Retina (tissue), 1 donor: ENCODE measurements at regions not wholly inside any gene's neighbourhood (a gene's known extent, or its start where the extent isn't known, plus 50 kb on each side); places are given as distances from the start of the nearest gene placed in this dataset.
"Not testable (repeated sequence)": the region's sequence is repeated elsewhere in the genome, so short reads cannot be mapped to it uniquely, and the experiment has no call there.

Experiments used
- DNase-seq: peaks from one replicate; pipeline ENCODE4 v3.0.0-alpha.2; 2016

GRCh38 chr3:98644168-98644567 lies 50.8 kb upstream of the CPOX start:
- no peak for DNase-seq

DNA sequence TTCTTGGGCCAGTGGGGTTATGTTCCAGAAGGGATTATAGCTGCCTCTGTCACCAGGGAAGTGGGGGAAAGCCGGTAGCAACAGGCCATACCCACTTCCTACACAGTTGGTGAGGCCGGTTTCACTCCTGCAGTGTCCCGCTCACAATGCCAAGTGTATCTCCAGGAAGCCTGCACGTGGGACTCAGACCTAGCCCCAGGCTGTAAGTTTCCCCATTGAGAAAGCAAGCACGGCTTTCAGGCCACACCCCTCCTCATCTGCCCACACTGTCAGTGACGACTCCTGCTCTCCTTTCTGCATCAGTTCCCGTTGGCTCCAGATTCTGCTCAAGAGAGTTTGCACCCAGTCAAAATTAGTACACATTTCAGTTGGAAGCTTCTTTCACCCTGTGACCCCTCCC lies 51.6 kb upstream of the CPOX start:
- DNase-seq, result no peak

GRCh38 chr3:98646680-98647079 lies 53.3 kb upstream of the CPOX start:
- no peak for DNase-seq

DNA sequence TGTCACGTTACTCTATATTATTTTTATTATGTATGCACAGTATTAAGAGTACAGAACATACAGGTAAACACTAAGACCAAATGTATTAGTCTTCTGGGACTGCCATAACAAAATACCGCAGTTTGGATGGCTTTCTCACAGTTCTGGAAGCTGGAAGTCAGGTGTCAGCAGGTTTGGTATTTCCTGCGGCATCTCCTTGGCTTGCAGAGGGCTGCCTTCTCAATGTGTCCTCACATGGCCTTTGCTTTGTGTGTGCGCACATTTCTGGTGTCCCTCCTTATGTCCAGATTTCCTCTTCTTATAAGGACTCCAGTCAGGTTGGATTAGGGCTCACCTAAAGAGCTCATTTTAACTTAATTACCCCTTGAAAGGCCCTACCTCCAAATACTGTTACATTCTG lies 53.8 kb upstream of the CPOX start:
- DNase-seq, result no peak

DNA sequence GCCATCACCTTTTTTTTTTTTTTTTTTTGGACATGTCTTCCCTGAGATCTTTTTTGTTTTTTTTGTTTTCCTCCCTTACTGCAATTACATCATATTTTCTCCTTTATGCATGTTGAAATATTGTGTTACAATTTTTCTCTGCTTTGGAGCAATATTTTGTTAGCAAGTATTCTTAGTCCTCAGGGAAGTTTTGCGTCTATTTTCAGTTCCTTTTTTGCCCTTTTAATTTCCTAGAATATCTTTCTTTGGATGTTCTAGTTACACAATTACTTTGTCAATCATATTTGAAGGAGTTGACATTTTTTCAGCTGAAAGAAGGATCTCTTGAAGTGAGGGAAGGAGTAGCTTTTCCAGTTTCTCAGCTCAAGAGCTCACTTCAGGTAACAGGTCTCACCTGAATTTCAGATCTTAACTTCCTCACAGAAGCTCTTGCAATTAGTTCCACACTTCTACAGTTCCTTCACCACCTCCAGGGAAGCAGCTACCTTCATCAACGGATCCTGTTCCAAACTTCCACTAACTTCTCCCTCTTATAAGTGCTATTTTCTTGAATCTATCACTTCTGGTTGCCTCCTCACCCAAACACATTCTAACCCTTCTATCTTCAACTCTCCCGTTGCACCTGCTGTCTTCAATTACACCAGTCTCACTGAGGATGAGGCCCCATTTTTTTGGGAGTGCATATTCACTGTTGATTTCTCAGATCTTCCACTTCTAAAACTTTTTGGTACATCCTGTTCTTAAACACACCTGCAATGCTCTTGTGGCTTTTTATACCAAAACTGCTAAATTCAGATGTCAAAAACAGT lies 57.8 kb upstream of the CPOX start:
- DNase-seq, result no peak

- DNase-seq, result no peak
Observed at GRCh38 chr3:98651780-98652077, 58.3 kb upstream of the CPOX start.

GRCh38 chr3:98655666-98656065 lies 62.3 kb upstream of the CPOX start:
- no peak for DNase-seq

GRCh38 chr3:98657457-98657856 lies 64.0 kb upstream of the CPOX start:
- peak; percentile 49 for DNase-seq

- no peak for DNase-seq
Observed at GRCh38 chr3:98662699-98663098, 69.3 kb upstream of the CPOX start.

- no peak for DNase-seq
Observed at GRCh38 chr3:98670020-98670419, 76.6 kb upstream of the CPOX start.

DNA sequence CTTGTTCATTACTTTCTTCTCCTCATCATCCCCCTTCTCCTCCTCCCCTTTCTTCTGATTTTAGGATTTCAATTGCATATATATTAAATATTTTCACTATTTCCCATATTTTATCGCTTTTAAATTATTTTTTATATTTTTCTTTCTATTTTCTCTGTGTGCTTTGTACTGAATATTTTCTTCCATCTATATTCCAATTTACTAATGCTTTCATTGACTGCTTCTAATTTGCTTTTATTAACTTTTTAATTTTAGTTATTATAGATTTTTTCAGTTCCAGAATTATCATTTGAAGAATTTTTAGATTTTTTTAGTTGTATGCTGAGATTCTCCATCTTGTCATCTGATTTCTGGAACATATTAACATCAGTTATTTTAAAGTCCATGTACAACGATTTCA lies 83.2 kb upstream of the ST3GAL6 start:
- DNase-seq, result no peak

- DNase-seq, result no peak
Observed at GRCh38 chr3:98680723-98681122, 82.4 kb upstream of the ST3GAL6 start.

DNA sequence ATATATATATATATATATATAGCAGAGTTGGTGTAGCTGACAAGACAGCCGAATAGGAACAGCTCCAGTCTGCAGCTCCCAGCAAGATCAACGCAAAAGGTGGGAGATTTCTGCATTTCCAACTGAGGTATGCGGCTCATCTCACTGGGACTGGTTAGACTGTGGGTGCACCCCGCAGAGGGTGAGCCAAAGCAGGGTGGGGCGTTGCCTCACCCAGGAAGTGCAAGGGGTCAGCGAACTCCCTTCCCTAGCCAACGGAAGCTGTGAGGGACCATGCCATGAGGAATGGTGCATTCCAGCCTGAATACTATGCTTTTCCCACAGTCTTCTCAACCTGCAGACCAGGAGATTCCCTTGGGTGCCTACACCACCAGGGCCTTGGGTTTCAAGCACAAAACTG lies 81.7 kb upstream of the ST3GAL6 start:
- no peak for DNase-seq

DNA sequence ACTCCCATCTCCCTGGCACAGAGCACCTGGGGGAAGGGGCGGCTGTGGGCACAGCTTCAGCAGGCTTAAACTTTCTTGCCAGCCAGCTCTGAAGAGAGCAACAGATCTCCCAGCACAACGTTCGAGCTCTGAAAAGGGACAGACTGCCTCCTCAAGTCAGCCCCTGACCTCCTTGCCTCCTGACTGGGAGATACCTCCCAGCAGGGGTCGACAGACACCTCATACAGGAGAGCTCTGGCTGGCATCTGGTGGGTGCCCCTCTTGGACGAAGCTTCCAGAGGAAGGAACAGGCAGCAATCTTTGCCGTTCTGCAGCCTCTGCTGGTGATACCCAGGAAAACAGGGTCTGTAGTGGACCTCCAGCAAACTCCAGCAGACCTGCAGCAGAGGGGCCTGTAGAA lies 80.7 kb upstream of the ST3GAL6 start:
- DNase-seq, result not testable (repeated sequence)

DNA sequence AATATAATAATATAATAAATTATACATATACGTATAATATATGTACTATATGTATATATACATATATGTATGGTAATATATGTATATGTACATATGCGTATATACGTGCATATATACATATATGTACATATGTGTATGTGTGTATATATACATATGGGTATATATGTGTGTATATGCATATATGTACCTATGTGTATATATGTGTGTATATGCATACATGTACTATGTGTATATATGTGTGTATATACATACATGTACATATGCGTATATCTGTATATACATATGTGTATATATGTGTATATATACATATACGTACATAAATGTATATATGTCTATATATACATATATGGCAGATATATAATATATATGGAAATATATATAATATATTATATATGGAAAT lies 74.8 kb upstream of the ST3GAL6 start:
- no peak for DNase-seq

DNA sequence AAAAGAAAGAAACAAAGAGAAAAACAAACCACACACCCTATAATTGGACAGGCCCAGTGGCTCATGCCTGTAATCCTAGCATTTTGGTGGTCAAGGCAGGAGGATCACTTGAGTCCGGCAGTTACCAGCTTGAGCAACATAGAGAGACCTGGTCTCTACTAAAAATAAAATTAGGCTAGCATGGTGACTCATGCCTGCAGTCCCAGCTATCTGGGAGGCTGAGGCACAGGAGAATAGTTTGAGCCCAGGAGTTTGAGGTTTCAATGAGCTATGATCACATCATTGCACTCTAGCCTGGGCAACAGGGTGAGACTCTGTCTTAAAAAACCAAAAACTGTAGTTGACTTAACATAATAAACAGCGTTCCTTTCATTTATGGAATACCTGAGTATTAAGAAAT lies 72.3 kb upstream of the ST3GAL6 start:
- no peak for DNase-seq

DNA sequence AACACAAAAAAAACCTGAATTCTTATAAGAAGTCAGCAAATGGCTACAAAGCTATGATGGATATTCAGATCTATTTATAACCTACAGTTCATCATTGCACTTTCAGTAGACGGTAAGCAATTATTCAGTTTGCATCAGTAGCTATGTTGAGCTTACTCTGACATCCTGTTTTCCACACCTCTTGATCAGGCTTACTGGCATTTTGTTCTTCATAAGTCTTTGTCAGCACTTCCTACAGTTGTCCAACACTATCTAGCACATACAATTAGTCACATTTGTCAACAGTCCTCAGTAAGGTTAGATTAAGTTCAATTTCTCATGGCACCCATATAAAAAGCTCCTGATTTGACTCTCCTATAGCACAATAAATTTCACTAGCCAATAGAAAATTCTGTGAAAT lies 71.2 kb upstream of the ST3GAL6 start:
- no peak for DNase-seq

DNA sequence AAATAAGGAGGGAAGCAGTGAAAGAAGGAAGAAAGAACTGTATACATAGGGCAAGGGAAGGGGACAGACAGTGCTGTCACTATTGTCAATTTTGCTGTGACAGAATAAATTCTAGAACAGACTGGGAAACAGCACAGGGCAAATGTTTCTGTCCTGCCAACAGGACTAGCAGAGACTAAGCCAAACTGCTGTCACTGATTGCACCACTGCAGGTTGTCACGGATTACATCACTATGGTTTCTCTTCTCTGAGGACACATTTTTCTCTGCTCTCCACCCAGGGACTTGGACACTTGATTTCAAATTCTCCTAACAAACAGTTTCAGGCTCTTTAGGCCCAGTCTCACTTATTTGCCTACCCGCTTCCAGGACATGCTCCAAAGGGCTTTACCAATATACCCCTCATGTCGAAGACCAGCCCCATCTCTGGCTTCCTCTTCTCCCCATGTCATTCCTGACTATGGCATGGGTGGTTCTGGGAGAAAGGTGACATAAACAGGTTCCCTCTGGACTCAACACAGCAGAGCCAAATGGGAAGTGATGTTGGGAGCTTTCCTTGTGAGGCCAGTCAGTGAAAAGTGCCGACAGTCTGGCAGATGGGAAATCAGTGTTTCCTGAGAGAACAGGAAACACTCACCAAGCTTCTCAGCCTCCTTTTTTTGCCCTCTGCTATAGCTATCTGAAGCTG lies 70.2 kb upstream of the ST3GAL6 start:
- DNase-seq, result no peak

DNA sequence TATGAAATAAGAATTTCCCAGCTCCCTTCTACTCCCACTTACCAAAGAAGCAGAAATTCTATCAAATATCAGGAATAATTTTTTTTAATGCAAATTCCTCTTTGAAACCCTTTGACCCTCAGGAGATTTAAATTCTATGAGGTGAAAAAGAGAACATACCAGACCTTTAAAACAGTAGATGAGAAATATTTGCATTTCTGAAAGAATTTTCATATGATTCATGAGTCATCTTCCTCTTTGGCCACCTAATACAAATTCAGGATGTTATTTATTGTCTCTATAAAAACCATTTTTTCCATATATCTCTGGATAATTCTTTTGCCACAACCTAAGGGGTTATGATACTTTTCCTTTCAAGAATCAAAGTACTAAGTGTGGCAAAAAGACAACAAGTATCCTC lies 67.3 kb upstream of the ST3GAL6 start:
- no peak for DNase-seq

DNA sequence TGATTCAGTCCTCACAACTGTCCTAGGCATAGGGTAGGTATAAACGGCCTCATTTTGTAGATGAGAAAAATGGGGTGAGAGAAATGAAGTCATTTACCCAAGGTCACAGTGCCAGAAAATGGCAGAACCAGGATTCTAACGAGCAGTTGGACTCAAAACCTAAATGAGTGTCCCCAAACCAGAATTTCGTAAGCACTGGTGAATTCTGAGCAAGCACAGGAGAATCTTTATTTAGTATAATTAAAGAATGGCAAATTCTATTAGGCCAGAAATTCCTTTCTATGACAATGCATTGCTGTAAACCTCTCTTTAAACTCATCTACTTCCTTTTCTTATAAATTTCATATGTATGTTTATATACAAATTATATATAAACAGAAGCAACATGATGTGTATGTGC lies 66.8 kb upstream of the ST3GAL6 start:
- not testable (repeated sequence) for DNase-seq

- DNase-seq, result no peak
Observed at GRCh38 chr3:98697225-98697624, 65.9 kb upstream of the ST3GAL6 start.

DNA sequence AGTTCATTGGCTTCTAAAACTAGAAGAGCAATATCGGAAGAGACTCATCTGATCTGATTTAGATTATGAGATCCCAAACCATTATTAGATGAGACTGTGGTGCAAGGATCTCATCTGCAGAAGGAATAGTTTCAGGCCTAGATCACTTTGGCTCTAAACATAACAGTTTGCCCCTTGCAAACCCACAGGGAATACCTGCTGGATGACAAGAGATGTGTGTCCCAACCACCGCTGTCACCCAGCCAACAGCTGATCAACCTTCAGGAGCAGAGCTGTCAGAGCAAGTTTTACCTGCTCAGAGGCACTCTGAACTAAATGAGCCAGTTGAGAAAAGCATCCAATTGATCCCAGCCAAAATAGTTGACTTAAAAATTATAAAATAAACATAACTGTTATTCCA lies 64.0 kb upstream of the ST3GAL6 start:
- DNase-seq, result no peak

DNA sequence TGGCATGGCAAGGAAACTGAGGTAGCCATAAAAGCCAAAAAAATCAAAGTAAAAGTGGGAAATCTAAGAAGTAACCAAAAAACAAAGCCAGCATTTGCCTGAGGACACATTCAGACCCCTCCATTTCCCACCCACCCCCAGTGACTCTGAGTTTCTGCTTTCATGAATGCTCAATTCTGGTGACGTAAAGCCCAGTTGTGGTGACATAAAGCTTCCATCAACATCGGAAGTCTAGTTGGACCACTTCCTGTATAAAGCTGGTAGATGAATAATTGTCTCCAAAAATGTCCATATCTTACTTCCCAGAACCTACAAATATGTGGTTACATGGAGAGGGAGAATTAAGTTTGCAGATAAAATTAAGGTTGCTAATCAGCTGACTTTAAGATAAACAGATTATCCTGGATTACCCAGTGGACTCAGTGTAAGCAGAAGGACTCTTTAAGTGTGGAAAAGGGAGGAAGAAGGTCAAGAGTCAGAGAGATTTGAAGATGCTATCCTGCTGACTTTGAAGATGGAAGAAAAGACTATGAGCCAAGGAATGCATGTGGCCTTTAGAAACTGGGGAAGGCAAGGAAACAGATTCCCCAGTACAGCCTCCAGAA lies 62.0 kb upstream of the ST3GAL6 start:
- no peak for DNase-seq

- DNase-seq, result no peak
Observed at GRCh38 chr3:98702166-98702565, 61.0 kb upstream of the ST3GAL6 start.

DNA sequence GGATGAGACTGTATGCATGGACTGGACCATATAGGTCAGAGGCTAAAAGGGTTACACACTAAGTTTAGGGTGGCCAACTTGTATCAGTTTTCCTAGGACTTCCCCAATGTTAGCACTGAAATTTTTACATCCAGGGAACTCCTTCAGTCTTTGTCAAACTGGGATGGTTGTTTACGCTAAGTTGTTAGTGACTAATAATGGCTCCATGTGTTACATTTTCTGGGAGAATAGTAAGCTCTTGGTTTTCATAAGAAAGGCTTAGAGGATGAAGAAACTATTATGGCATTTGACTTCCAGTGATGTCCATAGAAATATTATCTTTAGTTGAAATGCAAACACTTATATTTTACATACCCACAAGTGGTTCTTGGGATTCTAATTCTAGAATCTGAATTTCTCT lies 57.9 kb upstream of the ST3GAL6 start:
- DNase-seq, result no peak
